A549 (cell line): ENCODE measurements at regions not wholly inside any gene's neighbourhood (a gene's known extent, or its start where the extent isn't known, plus 50 kb on each side); places are given as distances from the start of the nearest gene placed in this dataset.

Experiments
- MAZ ChIP-seq: fragments of 150-350 bp; IDR thresholded peaks from 2 replicates; pipeline ENCODE4 v1.6.1; 2014; ENCODE audit warnings: antibody characterized with exemption, low read depth, low read length, borderline replicate concordance
- SMC3 ChIP-seq: fragments of >200 bp; sonication (Bioruptor Twin); formaldehyde crosslinking; IDR thresholded peaks from 3 replicates; pipeline ENCODE4 v1.6.1; 2018; ENCODE audit warnings: inconsistent platforms

DNA sequence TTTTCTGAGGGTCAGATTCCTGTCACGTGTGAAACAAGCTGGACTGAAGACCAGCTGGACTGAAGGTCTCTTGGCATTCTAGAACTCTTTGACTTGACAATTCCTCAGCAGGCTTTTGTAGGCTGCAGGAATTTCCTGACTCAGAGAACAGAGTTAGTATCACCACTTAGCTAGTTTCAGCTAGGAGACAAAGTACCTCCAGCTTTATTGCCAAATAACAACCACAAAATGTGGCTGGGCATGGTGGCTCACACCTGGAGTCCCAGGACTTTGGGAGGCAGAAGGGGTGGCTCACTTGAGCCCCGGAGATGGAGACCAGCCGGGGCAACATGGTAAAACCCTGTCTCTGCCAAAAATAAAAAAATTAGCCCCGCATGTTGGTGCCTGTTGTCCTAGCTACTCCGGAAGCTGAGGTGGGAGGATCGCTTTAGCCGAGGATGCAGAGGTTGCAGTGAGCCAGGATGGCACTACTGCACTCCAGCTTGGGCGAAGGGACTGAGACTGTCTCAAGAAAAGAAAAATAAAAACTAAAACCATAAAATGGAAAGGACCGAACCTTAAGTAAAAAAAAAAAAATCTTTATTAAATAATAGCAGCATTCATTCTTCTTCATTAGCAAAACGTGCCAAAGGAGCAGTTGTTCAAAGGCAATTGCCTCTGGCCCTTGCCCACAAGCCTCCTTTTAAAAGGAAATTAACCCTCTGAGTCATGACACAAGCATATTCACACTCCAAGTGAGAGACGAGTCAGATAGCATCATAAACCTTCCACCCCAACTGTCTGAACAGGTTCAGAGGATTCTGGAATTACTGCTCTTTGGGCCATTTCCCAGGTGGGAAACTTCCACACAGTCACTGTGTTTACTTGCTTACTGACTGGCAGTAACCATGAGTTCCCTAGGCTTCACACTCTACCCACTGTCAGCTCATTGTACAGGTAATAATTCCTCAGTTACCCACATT is 88.9 kb downstream of the MYL12B start:
- TF ChIP-seq MAZ (no peak), SMC3 (no peak)
